B cell (primary cell): ENCODE measurements at regions not wholly inside any gene's neighbourhood (a gene's known extent, or its start where the extent isn't known, plus 50 kb on each side); places are given as distances from the start of the nearest gene placed in this dataset.
A peak's percentile ranks its signal among the peaks of the same experiment; 100 is the strongest.

Experiments
- ATAC-seq: fragments of 200-7000 bp; cut with Tn5 transposase; one replicate; pipeline ENCODE4 v1.10.0; 2021; ENCODE audit warnings: low read depth, mild to moderate bottlenecking, moderate number of reproducible peaks, moderate library complexity
- CTCF ChIA-PET: fragments of 350-600 bp; sonication (Branson Sonifier 250); formaldehyde crosslinking; loops from one replicate; lab custom pipeline; 2021; ENCODE audit warnings: antibody characterized with exemption, inconsistent platforms; lab: Charles Lee
- POLR2A ChIA-PET: fragments of 350-600 bp; sonication (Branson Sonifier 250); formaldehyde crosslinking; loops from one replicate; lab custom pipeline; 2021; ENCODE audit warnings: antibody characterized with exemption; lab: Charles Lee
- DNase-seq: peaks from one replicate; pipeline ENCODE4 v3.0.0; 2013
- H2AFZ ChIP-seq: 2 replicates; pipeline ENCODE4 v1.6.1; 2012; ENCODE audit warnings: mild to moderate bottlenecking, low read depth, low read length; ENCODE audit not compliant: insufficient read depth, poor library complexity, severe bottlenecking
- H3K27ac ChIP-seq, 2 donors: 1 replicate in 1 of 2; 2 replicates in 1 of 2; pipeline ENCODE4 v1.5.1; 2012 to 2013; ENCODE audit warnings: low read length in 2 of 2, mild to moderate bottlenecking in 2 of 2, moderate library complexity in 1 of 2
- H3K27me3 ChIP-seq, 4 experiments: fragments of 200-600 bp in 1 of 4; sonication (generic) in 1 of 4; replicated peaks in 1 of 4; 1 replicate in 2 of 4; 2 replicates in 2 of 4; pipeline versions ENCODE4 v1.6.1 to v1.7.0; 2013 to 2016; ENCODE audit warnings: low read length in 3 of 4, mild to moderate bottlenecking in 2 of 4, mixed read lengths in 1 of 4, moderate library complexity in 1 of 4; ENCODE audit not compliant: insufficient read depth in 4 of 4, control insufficient read depth in 3 of 4; ENCODE audit errors: control extremely low read depth in 1 of 4
- H3K36me3 ChIP-seq, 2 experiments: replicated peaks in 1 of 2; 1 replicate in 1 of 2; 2 replicates in 1 of 2; pipeline versions ENCODE4 v1.6.1 to v1.7.1; 2013; ENCODE audit warnings: low read length in 1 of 2; ENCODE audit not compliant: insufficient read depth in 2 of 2, control insufficient read depth in 1 of 2; ENCODE audit errors: control extremely low read depth in 1 of 2, extremely low read depth in 1 of 2
- H3K4me1 ChIP-seq, 2 donors: fragments of 200-600 bp in 1 of 2; sonication (generic) in 1 of 2; 1 replicate in 1 of 2; 2 replicates in 1 of 2; pipeline versions ENCODE4 v1.5.1 to v1.6.1; 2013 to 2017; ENCODE audit warnings: low read length in 2 of 2; ENCODE audit not compliant: control insufficient read depth in 2 of 2, insufficient read depth in 2 of 2
- H3K4me2 ChIP-seq: replicated peaks from 2 replicates; pipeline ENCODE3; 2012; ENCODE audit warnings: mild to moderate bottlenecking, low read depth, low read length; ENCODE audit not compliant: poor library complexity, severe bottlenecking
- H3K4me3 ChIP-seq, 5 experiments: fragments of 200-600 bp in 1 of 5; sonication (generic) in 1 of 5; 1 replicate in 3 of 5; 2 replicates in 2 of 5; pipeline versions ENCODE4 v1.5.1 to v1.7.0; 2011 to 2016; ENCODE audit warnings: low read length in 4 of 5, mild to moderate bottlenecking in 4 of 5, low read depth in 2 of 5, control low read depth in 1 of 5, moderate library complexity in 1 of 5; ENCODE audit not compliant: insufficient read depth in 1 of 5; ENCODE audit errors: control extremely low read depth in 1 of 5, extremely low read depth in 1 of 5
- H3K79me2 ChIP-seq: fragments of 200-600 bp; sonication (generic); one replicate; pipeline ENCODE4 v1.6.0; 2016; ENCODE audit warnings: low read length; ENCODE audit not compliant: control insufficient read depth, insufficient read depth
- H3K9ac ChIP-seq: fragments of 200-600 bp; sonication (generic); 2 replicates; pipeline ENCODE4 v1.6.1; 2017; ENCODE audit warnings: mild to moderate bottlenecking, low read length, moderate library complexity
- H3K9me3 ChIP-seq, 3 donors: one replicate each; pipeline versions ENCODE4 v1.6.1 to v1.7.1; 2013; ENCODE audit warnings: low read length in 2 of 3; ENCODE audit not compliant: control insufficient read depth in 2 of 3, insufficient read depth in 1 of 3; ENCODE audit errors: control extremely low read depth in 1 of 3
- H4K20me1 ChIP-seq: 2 replicates; pipeline ENCODE4 v1.6.0; 2012; ENCODE audit warnings: mild to moderate bottlenecking, low read length; ENCODE audit not compliant: insufficient read depth, control insufficient read depth, poor library complexity, severe bottlenecking
- H3K27ac Mint-ChIP-seq: one replicate; pipeline ENCODE4 v1.8.0; 2021; ENCODE audit warnings: mixed read lengths
- H3K27me3 Mint-ChIP-seq: one replicate; pipeline ENCODE4 v1.8.0; 2021; ENCODE audit warnings: mixed read lengths
- H3K4me1 Mint-ChIP-seq: one replicate; pipeline ENCODE4 v1.8.0; 2021; ENCODE audit warnings: mixed read lengths
- H3K4me3 Mint-ChIP-seq: one replicate; pipeline ENCODE4 v1.8.0; 2021; ENCODE audit warnings: mixed read lengths
- H3K9me3 Mint-ChIP-seq: one replicate; pipeline ENCODE4 v1.8.0; 2022; ENCODE audit warnings: mixed read lengths; ENCODE audit not compliant: insufficient read depth
- CTCF ChIP-seq: fragments of 200-600 bp; IDR thresholded peaks from one replicate; pipeline ENCODE4 v1.8.0; 2022; ENCODE audit warnings: antibody characterized with exemption, mild to moderate bottlenecking
- EZH2 ChIP-seq: IDR thresholded peaks from 2 replicates; pipeline ENCODE4 v1.6.1; 2012; ENCODE audit warnings: borderline replicate concordance, low read depth, mild to moderate bottlenecking, moderate library complexity, low read length; ENCODE audit not compliant: insufficient read depth, poor library complexity, severe bottlenecking
- WGBS: methylation state at CpG from one replicate; pipeline ENCODE4 v1.1.5; 2013; ENCODE audit warnings: missing lambda C conversion rate; ENCODE audit not compliant: insufficient coverage; 5-methylcytosine and 5-hydroxymethylcytosine counted together
- intact Hi-C: fragments of 100-400 bp; cut with micrococcal nuclease; formaldehyde crosslinking; loops from one replicate; pipeline ENCODE4 v1.10.0; 2022

- H3K27me3 Mint-ChIP-seq, result peaks cover 38% of the 10 kb centered on the region
- Histone ChIP-seq H3K9ac (no peak overlapping the region), H3K27me3 (peaks cover 0 to 12% (median 6%) of the 10 kb centered on the region in 4 experiments), H2AFZ (no peak overlapping the region), H3K4me2 (no peak overlapping the region), H3K36me3 (no peaks in the 10 kb centered on the region), H3K4me1 (peaks cover 0 to 13% of the 10 kb centered on the region in 2 donors), H3K27ac (no peak overlapping the region), H4K20me1 (no peaks in the 10 kb centered on the region), H3K4me3 (no peak overlapping the region), H3K9me3 (no peaks in the 10 kb centered on the region), H3K79me2 (no peaks in the 10 kb centered on the region)
- H3K4me3 Mint-ChIP-seq, result no peak overlapping the region
- CTCF ChIA-PET, result interaction anchor here (1.2 kb wide), 1 partner anchor 8 kb away, joined by 3 read pairs; no protein-coding TSS in a partner anchor
- POLR2A ChIA-PET, result no interaction called here
- intact Hi-C loops, result loop anchor here (10.0 kb wide), 1 partner anchor 1628 kb away; the partner anchor contains the start of gene PPM1J
- no peak for ATAC-seq
- no peak for DNase-seq
- no peak for TF ChIP-seq CTCF
- 17% methylated on average over 2 of the region's 3 CpGs for WGBS
- H3K4me1 Mint-ChIP-seq, result peaks cover 10% of the 10 kb centered on the region
- H3K27ac Mint-ChIP-seq, result no peak overlapping the region
- H3K9me3 Mint-ChIP-seq, result no peaks in the 10 kb centered on the region
Measured at GRCh38 chr1:114342376-114342775, 168.6 kb downstream of the TRIM33 start.

DNA sequence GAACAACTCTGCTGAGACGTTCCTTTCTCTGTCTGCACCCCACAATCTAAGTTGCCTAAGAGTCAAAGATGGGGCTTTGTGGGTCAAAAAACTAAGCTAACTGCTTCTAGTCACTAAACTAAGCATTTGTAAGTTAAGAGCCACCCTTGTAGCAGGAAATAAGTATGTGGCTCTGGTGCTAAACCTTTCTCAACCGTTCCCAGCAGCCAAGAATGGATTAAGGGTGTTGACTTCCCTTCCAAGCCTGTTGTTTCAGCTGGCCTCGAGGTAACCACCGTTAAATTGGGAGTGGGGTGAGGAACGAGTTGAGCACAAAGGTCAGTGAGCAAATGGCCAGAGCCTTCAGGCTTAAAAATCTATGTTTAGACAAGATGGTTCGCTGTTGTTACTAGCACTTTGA is 169.1 kb downstream of the TRIM33 start:
- intact Hi-C loops, result loop anchor here (10.0 kb wide), 1 partner anchor 1627 kb away; the partner anchor contains the start of gene PPM1J
- ChIA-PET POLR2A (no interaction called here), CTCF (interaction anchor here (1.2 kb wide), 1 partner anchor 8 kb away, joined by 3 read pairs; no protein-coding TSS in a partner anchor)
- Mint-ChIP-seq H3K27ac (no peak overlapping the region), H3K4me3 (no peak overlapping the region), H3K4me1 (peaks cover 10% of the 10 kb centered on the region), H3K27me3 (peaks cover 42% of the 10 kb centered on the region), H3K9me3 (no peaks in the 10 kb centered on the region)
- no peak overlapping the region for H3K9ac ChIP-seq
- H3K4me2 ChIP-seq, result no peak overlapping the region
- no peaks in the 10 kb centered on the region for H3K79me2 ChIP-seq
- no peaks in the 10 kb centered on the region for H4K20me1 ChIP-seq
- no peak overlapping the region for H3K27ac ChIP-seq
- TF ChIP-seq CTCF, result no peak
- TF ChIP-seq EZH2, result no peak
- H3K9me3 ChIP-seq, result no peaks in the 10 kb centered on the region
- H2AFZ ChIP-seq, result peak overlapping the region; percentile 15
- no peak overlapping the region for H3K4me3 ChIP-seq
- H3K4me1 ChIP-seq, result peaks cover 0 to 10% of the 10 kb centered on the region in 2 donors
- ATAC-seq, result no peak
- H3K36me3 ChIP-seq, result no peaks in the 10 kb centered on the region
- H3K27me3 ChIP-seq, result peaks cover 0 to 15% (median 8%) of the 10 kb centered on the region in 4 experiments
- WGBS, result 7% methylated on average over 3 of the region's 6 CpGs
- DNase-seq, result no peak
